Suprapubic skin (tissue), 3 donors: ENCODE measurements at regions not wholly inside any gene's neighbourhood (a gene's known extent, or its start where the extent isn't known, plus 50 kb on each side); places are given as distances from the start of the nearest gene placed in this dataset.

ENCODE experiments used
- CTCF ChIP-seq, 2 donors: fragments of 200-600 bp in 1 of 2; fragments of 450-650 bp in 1 of 2; sonication (generic) in 1 of 2; IDR thresholded peaks; one replicate each; pipeline ENCODE4 v1.5.1; 2016 to 2019; ENCODE audit warnings: antibody characterized with exemption in 2 of 2, mild to moderate bottlenecking in 1 of 2, moderate library complexity in 1 of 2
- EP300 ChIP-seq: sonication (generic); formaldehyde crosslinking; IDR thresholded peaks from one replicate; pipeline ENCODE4 v1.6.1; 2017; ENCODE audit warnings: antibody characterized with exemption

GRCh38 chr3:110165753-110166152 is 828.4 kb upstream of the DPPA4 start:
- TF ChIP-seq CTCF (IDR thresholded peaks at IDR 0.05) (no peak), EP300 (no peak)
